Adrenal gland (tissue), 9 donors: ENCODE measurements at regions not wholly inside any gene's neighbourhood (a gene's known extent, or its start where the extent isn't known, plus 50 kb on each side); places are given as distances from the start of the nearest gene placed in this dataset.

Source experiments
- DNase-seq, 7 donors: peaks; one replicate each; pipeline ENCODE4 v3.0.0-alpha.2; 2019 to 2020
- H3K27ac ChIP-seq, 5 donors: fragments of 200-600 bp; sonication (generic) in 4 of 5; 1 replicate in 3 of 5; 2 replicates in 2 of 5; pipeline versions ENCODE4 v1.5.1 to v1.8.0; 2016 to 2020; ENCODE audit warnings: mild to moderate bottlenecking in 1 of 5
- H3K27me3 ChIP-seq: fragments of 200-600 bp; 2 replicates; pipeline ENCODE4 v1.8.0; 2021
- H3K36me3 ChIP-seq, 2 donors: fragments of 200-600 bp; replicated peaks in 1 of 2; 1 replicate in 1 of 2; 2 replicates in 1 of 2; pipeline versions ENCODE4 v1.5.1 to v1.8.0; 2018 to 2022
- H3K4me1 ChIP-seq, 2 donors: fragments of 200-600 bp; replicated peaks in 1 of 2; 1 replicate in 1 of 2; 2 replicates in 1 of 2; pipeline versions ENCODE4 v1.5.1 to v1.8.0; 2018 to 2021
- H3K4me3 ChIP-seq, 4 donors: fragments of 200-600 bp; sonication (generic) in 3 of 4; one replicate each; pipeline ENCODE4 v1.5.1; 2016 to 2018
- H3K9me3 ChIP-seq, 3 donors: fragments of 200-600 bp; sonication (generic) in 1 of 3; replicated peaks in 1 of 3; 1 replicate in 2 of 3; 2 replicates in 1 of 3; pipeline versions ENCODE4 v1.5.1 to v1.8.0; 2016 to 2021
- CTCF ChIP-seq, 6 experiments: fragments of 450-650 bp in 4 of 6; fragments of 200-600 bp in 2 of 6; sonication (generic) in 1 of 6; IDR thresholded peaks; 1 replicate in 5 of 6; 2 replicates in 1 of 6; pipeline versions ENCODE4 v1.5.1 to v1.8.0; 2016 to 2021; ENCODE audit warnings: antibody characterized with exemption in 6 of 6, mild to moderate bottlenecking in 2 of 6, moderate library complexity in 1 of 6
- POLR2A ChIP-seq, 2 donors: fragments of 450-650 bp; IDR thresholded peaks; one replicate each; pipeline ENCODE4 v1.6.1; 2017; ENCODE audit warnings: antibody characterized with exemption in 2 of 2, mild to moderate bottlenecking in 2 of 2, moderate library complexity in 1 of 2
- WGBS, 4 donors: extraction: QIAGEN DNeasy Blood & Tissue Kit in 2 of 4; methylation state at CpG; one replicate each; pipeline versions ENCODE4 v1.1.5 to v1.1.7; 2013 to 2017; 5-methylcytosine and 5-hydroxymethylcytosine counted together
- intact Hi-C, 2 donors: fragments of 100-400 bp; cut with DNase I; formaldehyde crosslinking; loops; one replicate each; pipeline versions ENCODE4 v1.14.1 to v1.15.0; 2022 to 2023
- donor health status: healthy with polysubstance abuse.
- donor health status: Bipolar disorder and iron deficiency.
- donor health status: DM: yes; HTN: yes; CAD: no.
- donor health status: DM: no; HTN: no; CAD: no.
- donor health status: DM: no; HTN: no; CAD: no.

- no peak overlapping the region for H3K27ac ChIP-seq
- H3K4me1 ChIP-seq: no peaks in the 10 kb centered on the region
- no peaks in the 10 kb centered on the region for H3K36me3 ChIP-seq
- no peak overlapping the region for H3K4me3 ChIP-seq
- no peaks in the 10 kb centered on the region for H3K27me3 ChIP-seq
- no peak for TF ChIP-seq POLR2A (IDR thresholded peaks at IDR 0.05)
- TF ChIP-seq CTCF (IDR thresholded peaks at IDR 0.05): no peak
- DNase-seq: no peak
- intact Hi-C loops: no loop called here
- 90 to 94% (median 92%) methylated on average over 9 of the region's 9 CpGs for WGBS, 4 donors
- no peaks in the 10 kb centered on the region for H3K9me3 ChIP-seq
Observed at GRCh38 chr2:42847596-42848151, 55.3 kb upstream of the HAAO start.

DNA sequence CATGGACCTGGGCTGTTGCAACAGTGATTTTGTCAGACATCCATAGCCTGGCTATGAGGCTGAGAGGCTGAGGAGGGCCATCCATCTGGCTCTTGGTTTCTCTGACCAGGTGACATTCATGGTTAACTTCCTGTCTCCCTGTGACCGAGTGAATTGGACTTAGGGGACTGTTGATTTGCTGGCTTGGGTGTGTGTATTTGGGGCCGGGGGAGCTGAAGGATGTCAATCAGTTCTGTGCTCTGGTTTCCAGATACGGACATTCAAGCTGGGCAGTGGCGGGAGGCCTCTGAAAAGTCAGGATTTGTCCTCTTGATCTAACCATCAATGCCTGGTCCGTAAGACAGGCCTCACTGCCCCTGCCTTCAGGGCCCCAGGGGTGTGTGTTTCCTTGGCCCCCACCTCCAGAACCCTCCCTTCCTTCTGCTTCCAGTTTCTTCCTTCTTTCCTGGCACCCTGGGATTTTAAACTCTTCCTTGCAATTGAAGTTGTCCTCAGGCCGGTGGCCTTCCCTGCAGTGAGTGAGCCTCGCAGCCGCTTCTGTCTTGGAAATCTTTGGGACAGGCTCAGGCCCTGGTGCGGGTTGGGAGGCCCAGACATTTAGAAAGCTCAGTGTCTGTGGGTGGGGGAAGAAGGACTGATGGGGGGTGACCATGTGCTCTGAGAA lies 54.7 kb upstream of the HAAO start:
- WGBS, 4 donors: 93 to 95% (median 94%) methylated on average over 9 of the region's 9 CpGs
- no peaks in the 10 kb centered on the region for H3K36me3 ChIP-seq
- no peak overlapping the region for H3K27ac ChIP-seq
- H3K4me3 ChIP-seq: no peak overlapping the region
- TF ChIP-seq CTCF (IDR thresholded peaks at IDR 0.05) (no peak), POLR2A (IDR thresholded peaks at IDR 0.05) (no peak)
- no peaks in the 10 kb centered on the region for H3K4me1 ChIP-seq
- H3K27me3 ChIP-seq: no peaks in the 10 kb centered on the region
- intact Hi-C loops: no loop called here
- no peaks in the 10 kb centered on the region for H3K9me3 ChIP-seq
- no peak for DNase-seq

DNA sequence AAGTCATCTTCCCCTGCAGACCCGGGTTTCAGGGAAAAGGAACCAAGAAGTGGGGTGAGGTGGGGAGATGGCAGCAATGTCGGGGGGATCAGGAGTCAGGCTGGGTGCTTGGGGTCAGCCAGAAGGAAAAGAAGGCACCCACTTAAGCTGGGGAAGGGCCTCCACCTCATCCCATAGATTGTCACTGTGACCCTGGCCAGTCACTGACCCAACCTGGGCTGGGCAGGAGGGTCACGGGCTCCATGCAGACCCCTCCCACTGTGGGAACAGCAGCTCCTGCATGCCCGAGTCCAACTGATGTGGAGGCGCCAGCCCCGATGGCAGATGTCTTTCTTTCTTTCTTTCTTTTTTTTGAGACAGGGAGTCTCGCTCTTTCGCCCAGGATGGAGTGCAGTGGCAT lies 53.6 kb upstream of the HAAO start:
- TF ChIP-seq CTCF (IDR thresholded peaks at IDR 0.05): no peak
- TF ChIP-seq POLR2A (IDR thresholded peaks at IDR 0.05): no peak
- intact Hi-C loops: no loop called here
- peak in 1 of 7 donors; percentile 1 for DNase-seq
- H3K36me3 ChIP-seq: no peaks in the 10 kb centered on the region
- no peaks in the 10 kb centered on the region for H3K27me3 ChIP-seq
- H3K9me3 ChIP-seq: no peaks in the 10 kb centered on the region
- no peak overlapping the region for H3K4me3 ChIP-seq
- no peaks in the 10 kb centered on the region for H3K4me1 ChIP-seq
- peak overlapping the region in 2 of 5 donors; percentile 8 to 15 for H3K27ac ChIP-seq
- 82 to 88% (median 85%) methylated on average over 7 to 8 of the region's 8 CpGs for WGBS, 4 donors

DNA sequence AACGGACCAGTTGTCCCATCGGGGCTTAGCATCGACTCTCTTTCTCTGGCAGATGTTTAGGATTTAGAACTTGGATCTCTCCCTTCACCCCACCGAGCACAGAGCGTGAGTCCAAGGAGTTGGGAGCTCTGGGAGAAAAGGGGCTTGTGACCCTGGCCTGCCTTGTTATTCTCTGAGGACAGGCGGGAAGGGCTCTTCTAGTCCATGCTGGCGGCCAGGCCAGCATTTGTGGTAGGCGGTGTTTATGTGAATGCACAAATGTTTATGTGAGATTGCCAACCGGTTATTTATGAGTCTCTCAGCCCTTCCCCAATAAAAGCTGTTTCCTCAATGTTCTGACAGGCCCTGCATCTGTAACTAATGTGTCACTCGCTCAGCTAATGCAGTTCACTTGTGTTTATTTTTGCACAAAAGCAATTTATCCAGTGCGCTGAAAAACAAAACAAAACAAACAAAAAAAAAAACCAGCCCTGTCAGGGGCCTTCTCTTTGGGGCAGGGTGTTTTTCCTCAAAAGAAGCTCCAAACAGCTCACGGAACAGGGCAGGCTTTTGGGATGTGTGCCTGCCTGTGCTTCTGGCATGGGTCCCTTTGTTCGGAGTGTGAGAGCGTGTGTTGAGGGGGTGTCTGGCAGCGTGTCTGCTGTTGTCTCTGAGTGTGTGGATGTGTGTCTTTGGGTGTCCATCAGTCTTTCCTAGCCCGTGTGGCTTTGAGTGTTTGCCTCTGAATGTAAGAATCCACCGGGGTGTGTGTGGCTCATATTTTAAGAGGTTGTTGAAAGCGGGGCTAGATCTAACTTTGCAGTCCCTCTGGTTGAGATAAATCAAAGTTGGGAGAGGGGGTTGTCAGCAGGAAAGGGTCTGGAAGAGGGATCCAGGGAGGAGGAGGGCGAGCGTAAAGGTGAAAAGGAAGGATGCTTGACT lies 52.8 kb upstream of the HAAO start:
- no peak overlapping the region for H3K4me3 ChIP-seq
- DNase-seq: peak in 2 of 7 donors; percentile 33 to 50
- H3K4me1 ChIP-seq: no peaks in the 10 kb centered on the region
- WGBS, 4 donors: 56 to 63% (median 63%) methylated on average over 19 to 20 of the region's 20 CpGs
- intact Hi-C loops: no loop called here
- H3K27ac ChIP-seq: peak overlapping the region in 2 of 5 donors; percentile 8 to 34
- TF ChIP-seq CTCF (IDR thresholded peaks at IDR 0.05) (no peak), POLR2A (IDR thresholded peaks at IDR 0.05) (no peak)
- H3K9me3 ChIP-seq: no peaks in the 10 kb centered on the region
- H3K27me3 ChIP-seq: no peaks in the 10 kb centered on the region
- H3K36me3 ChIP-seq: no peaks in the 10 kb centered on the region
